Endometrium (tissue), 2 donors: ENCODE measurements at regions not wholly inside any gene's neighbourhood (a gene's known extent, or its start where the extent isn't known, plus 50 kb on each side); places are given as distances from the start of the nearest gene placed in this dataset.
"Not testable (repeated sequence)": the region's sequence is repeated elsewhere in the genome, so short reads cannot be mapped to it uniquely, and the experiment has no call there.

Experiments used
- FAIRE-seq: peaks from 2 replicates; lab custom pipeline; 2012; peaks lifted over from hg19 to GRCh38; lab: Jason Lieb, UNC
- donor health status: control.
- donor health status: control.

DNA sequence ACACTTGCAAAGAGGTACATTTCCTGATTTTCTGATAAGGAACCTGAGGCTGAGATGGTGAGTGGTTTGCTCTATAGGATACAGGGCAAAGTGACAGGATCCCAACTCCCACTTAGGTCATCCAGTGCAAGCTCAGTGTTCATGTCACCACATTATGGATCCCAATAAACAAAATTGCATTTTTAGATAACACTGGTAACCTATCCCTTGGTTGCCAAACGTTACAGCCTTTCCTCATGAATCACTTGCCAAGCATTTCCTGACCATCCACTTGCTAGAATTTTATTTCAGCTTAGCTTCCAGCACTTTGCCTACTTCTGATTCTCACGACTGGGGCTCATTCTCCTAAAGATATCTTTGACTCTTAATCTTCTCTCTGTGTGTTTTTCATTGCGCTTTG is 131.4 kb upstream of the ODAD2 start:
- FAIRE-seq: no peak

DNA sequence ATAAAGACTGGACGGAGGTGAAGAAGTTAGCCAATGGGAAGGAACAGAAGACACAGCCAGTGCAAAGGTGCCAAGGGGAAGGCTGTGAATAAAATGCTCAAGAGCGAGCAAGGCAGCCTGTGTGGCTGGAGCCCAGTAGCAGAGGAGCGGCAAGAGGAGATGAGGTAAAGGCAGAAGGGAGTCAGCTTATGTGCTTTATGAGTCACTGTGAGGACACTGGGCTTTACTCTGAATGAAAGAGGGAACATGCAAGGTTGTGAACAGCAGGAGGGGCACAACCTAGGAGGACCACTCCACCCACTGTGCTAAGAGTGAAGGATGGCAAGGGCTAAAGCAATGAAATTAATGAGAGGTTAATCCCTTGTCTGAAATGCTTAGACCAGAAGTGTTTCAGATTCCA is 129.0 kb upstream of the ODAD2 start:
- FAIRE-seq: no peak

DNA sequence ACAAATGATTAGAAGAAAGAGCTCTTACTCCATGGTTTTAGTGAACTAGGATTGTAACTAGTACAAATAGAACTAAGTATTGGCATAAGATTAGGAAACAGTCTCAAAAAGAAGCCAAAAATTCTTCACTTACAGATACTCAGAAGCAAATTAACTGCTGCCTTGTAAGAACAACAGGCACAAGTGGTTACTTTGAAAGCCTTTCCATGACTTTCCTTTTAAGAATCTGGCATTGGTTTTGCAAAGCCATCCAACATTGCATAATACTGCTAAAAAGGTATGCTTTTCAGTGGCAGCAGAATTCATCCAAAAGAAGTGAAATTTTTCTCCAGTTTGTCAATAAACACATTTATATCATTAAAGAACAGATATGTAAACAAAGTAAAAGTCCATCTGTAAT is 126.8 kb upstream of the ODAD2 start:
- no peak for FAIRE-seq

DNA sequence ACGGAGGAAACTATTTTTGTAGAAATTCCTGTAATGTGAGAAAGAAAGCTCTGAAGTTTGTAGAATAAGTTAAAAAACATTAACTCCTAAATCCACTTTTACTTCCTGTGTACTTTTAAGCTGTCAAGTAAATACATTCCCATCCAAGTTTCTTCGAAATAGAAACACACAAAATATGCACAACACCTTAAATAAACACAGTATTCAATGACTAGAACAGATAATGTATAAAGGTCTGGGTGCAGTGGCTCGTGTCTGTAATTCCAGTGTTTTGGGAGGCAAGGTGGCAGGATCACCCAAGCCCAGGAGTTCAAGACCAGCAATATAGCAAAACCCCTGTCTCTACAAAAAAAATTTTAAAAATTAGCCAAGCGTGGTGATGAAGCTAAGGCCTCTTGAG is 121.9 kb upstream of the ODAD2 start:
- FAIRE-seq: no peak

DNA sequence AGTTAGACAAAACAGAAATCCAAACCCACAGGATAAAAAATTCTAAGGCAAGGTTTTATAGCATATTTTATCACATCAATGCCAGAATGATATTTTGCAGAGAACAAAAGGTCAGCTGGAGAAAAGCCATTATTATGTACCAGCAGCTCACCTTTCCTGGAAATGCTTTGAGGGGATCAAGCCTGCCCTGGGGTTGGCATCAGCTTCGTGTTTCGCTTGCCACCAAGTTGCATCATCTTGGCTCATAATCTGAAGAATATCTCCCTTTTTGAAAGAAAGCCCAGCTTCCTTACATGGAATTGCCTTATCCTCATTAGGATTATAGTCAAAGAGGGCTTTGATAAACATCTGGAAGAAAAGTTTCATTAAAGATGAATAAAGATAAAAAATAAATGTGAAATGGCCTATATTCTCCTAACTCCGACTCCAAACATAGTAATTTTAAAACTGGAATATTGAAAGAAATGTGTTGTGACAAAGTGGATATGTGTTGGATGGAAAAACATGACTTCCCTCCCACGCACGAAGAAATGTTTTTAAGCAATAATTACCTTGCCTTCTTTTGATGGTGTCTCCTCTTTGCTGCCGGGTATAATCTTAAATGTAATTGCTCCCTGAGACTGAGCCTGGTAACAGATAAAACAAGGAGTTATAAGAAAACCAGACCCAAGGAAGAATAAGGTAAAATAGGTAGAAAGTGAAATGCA is 121.3 kb upstream of the ODAD2 start:
- FAIRE-seq: no peak

DNA sequence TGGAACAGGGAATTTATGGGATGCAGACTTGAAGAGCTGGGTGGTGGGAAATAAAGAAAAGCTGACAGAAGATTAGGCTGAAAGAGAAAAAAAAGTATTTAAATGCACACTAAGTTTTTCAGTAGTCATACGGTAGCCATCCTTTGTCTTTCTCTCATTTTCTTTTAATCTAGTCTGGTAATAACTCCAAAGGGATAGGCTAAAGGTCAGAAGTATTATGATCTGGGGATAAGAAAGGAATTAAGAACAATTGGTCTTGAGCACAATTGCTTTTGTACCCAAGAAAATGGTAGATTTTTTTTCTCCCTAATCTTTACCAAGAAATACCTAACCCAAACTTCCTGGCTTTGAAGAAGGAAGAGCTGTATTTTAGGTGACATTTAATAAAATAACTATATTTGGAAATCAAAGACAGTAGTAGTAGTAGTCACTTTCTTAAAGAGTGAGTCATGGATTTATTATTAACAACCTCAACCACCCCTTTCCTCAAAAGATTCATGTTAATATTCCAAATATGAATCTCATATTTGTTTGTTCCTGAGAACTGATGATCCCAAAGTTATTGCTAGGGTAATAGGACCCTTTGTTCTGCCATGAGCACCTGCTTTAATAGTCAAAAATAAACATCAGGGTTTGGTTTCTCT is 120.2 kb upstream of the ODAD2 start:
- no peak for FAIRE-seq

DNA sequence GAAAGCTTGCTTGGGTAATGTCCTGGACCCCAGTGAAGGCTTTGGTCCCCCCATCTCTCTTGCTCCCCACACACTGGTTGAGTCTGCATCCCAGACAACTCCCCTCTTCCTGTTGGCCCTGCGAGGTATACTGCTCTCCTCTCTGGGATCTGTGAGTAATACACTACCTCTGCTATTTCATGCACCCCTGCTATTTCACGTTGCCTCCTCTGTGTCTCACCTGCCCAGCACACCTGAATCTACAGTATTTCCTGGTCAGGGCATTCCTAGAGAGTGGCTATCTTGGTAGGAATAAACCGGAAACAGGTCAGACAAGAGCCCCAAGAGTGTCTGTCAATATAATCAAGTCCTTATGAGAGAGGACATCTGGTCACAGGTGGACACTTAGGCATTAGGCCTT is 114.3 kb upstream of the ODAD2 start:
- FAIRE-seq: no peak

DNA sequence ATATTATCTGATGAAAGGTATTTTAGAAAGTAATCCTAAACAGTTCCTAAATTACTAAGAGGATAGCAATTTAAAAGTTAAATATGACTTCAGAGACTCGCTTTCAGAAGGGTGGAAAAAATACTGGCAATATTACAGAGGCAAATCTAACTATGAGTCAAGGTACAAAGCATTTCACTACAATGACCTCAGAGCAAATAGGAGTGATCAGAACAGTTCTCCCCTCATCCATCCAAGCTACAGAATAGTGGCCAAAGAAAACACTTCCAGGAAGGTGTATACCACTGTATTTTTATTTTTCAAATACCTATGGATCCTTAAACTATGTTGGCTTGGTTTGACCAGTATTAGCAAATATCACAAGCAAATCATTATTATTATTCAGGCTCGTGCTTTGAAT is 112.8 kb upstream of the ODAD2 start:
- no peak for FAIRE-seq

DNA sequence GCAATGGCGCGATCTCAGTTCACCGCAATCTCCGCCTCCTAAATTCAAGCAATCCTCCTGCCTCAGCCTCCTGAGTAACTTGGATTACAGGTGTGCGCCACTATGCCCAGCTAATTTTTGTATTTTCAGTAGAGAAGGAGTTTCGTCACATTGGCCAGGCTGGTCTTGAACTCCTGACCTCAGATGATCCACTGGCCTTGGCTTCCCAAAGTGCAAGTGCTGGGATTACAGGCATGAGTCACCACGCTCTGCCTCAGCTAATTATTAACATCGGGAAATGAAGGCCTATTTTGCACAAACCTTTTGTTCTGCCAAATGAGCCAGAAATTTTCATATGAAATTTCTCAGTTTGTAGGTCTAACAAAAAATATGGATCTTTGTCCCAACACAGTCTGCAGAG is 106.7 kb upstream of the ODAD2 start:
- no peak for FAIRE-seq

DNA sequence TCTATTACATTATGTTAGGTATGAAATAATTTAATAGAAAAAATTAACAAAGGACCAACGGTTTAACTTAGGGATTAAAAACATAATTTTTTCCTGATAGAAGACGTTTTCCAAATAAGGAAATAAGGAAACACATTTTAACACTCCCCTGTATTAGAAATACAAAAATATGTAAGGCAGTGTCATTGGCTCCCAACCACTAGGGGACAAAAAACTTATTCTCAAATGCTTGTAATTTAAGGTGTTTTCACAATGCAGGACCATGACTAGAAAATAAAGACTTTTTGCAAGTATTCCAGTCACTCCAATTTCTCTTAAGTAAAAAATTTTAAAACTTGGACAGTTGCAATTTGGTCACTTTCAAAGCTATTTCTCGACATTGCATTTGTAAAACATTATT is 98.8 kb upstream of the ODAD2 start:
- no peak for FAIRE-seq

DNA sequence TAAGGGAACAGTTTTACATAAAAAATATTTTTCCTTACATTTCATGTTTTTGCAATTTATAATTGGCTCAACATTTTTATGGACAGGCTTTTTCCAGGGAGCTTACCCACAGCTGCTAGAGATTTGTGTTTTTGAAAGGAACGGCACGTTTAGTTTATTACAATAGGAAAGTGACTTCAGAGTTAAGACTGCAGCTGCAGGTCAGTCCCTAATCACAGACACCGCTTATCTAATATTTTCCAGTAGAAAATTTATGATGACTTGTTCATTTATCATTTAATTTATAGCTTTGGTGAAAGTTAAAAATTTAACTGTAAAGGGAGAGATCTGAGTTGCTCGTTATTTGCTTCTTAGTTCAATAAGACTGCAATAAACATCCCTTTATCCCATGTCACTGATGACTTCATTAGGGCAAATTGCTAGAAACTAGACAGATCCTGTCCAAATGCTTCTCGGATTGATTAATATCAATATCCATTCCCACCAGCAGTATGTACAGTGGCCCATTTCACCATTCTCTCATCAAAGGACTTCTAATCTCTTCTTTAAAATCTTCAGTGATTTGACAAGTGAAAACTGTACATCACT is 97.0 kb upstream of the ODAD2 start:
- no peak for FAIRE-seq

DNA sequence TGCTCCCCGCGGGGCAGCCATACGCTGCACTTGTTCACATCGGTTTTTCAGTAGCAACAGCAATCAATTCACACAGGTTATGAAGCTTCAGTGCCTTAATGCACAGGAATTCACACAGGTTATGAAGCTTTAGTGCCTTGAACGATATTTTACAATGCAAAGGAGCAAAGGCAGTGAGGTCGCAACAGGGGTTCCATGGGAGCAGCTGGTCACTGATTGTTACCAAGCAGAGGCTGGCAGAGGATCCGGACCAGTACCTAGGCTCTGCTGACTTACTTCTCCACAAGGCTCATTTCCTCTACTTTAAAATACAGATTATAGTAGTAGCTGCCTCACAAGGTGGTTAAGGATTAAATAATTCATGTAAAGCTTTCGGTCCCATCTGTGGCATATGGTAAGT is 95.2 kb upstream of the ODAD2 start:
- FAIRE-seq: no peak

DNA sequence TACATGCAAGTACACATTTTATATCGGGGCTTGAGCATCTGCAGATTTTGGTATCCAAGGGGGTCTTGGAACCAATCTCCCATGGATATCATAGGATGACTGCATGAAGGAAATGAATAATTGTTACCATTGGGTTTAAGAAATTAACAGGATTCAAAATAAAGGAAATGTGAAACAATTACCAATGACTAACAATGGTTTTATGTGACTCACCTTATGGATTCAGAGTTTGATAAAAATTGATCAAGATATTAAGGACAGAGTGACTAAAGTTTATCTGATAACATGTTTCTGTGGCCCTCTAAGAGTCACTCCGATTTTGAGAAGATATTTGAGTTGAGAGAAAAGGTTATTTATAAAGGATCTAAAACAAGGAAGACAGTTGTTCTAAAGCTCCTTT is 93.0 kb upstream of the ODAD2 start:
- FAIRE-seq: no peak

DNA sequence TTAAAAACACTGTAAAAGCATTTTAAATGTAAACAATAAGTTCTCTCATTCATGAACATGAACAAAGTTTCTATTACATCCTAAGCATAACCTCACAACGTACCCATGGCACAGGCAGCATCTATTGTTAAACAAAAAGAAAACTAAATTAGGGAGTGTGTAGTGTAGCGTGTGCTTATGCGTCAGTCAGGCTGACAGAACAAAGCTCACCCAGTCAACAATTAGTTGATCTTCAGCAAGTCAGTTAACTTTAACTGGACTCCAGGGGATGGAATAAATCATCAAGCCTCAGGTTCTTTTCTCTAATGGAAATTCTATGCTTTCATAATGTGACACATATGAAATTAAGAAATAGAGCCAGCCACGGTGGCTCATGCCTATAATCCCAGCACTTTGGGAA is 91.6 kb upstream of the ODAD2 start:
- no peak for FAIRE-seq

DNA sequence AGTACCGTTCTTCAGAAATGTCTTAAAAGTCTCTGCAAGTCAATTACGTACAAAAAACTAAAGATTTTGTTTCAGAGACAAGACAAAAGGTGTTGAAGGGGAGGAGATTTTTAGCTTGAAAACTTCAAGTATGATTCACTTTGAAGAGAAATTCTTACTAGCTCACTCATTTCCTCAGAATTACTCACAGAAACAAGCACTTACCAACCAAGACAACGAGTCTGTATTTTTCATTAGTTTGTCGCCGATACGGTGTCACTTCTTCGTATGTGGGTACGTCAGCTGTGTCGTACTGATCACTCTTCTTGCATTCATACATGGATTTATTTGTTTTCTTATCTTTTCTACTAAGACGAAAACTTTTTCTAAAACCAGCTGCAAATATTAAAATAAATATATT is 90.6 kb upstream of the ODAD2 start:
- no peak for FAIRE-seq

DNA sequence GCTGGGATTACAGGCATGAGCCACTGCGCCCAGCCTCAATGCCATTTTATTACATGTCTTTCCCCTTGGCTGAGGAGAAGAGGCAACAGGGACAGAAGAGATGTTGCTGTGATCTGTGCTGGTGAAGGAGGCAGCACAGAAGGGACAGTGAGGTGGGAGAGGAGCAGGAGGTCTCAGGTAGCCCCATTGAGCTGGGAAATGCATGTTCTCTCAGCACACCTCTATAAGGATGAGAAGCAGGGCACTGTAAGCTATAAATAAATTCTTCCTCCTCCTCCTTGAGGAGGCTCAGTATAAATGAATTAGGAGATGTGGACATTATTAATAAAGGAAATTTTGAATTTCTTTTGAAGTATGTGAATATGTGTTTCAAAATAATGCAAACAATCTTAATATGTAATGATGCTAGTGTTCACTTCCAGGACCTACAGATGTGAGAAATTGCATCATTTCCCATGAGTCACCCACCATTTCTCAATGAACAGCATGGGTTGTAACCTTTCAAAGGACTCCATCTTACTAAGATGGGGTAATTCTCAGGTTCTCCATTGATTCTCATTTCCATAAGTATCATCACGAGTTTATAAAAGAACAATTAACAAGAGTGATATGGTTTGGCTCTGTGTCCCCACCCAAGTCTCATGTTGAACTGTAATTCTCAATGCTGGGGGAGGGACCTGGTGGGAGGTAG is 88.9 kb upstream of the ODAD2 start:
- FAIRE-seq: no peak

DNA sequence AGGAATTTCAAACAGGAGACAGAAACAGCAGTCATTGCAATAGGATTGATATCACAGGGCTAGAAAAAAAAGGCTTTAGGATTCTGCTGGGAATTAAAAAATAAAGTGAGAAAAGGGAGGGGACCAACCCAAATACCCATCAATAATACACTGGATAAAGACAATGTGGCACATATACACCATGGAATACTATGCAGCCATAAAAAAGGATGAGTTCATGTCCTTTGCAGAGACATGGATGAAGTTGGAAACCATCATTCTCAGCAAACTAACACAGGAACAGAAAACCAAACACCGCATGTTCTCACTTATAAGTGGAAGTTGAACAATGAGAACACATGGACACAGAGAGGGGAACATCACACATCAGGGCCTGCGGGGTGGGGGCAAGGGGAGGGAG is 86.9 kb upstream of the ODAD2 start:
- not testable (repeated sequence) for FAIRE-seq

DNA sequence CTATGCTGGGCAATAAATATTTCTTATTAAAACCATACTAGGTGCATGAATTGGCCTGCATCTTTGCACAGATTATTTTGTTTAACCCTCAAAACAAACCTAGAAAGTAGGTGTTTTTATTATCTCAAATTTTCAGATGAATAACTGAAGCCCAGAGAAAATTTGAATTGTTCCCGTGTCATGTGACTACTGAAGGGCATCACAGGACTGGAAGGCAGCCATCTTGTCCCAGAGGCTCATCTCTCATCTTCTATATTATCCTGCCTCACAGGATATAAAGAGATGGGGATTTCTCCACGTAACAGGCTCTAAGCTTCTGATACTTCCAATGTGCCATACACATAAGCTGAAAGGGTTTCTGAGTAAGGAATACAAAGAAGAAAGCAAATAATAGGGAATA is 84.0 kb upstream of the ODAD2 start:
- no peak for FAIRE-seq

DNA sequence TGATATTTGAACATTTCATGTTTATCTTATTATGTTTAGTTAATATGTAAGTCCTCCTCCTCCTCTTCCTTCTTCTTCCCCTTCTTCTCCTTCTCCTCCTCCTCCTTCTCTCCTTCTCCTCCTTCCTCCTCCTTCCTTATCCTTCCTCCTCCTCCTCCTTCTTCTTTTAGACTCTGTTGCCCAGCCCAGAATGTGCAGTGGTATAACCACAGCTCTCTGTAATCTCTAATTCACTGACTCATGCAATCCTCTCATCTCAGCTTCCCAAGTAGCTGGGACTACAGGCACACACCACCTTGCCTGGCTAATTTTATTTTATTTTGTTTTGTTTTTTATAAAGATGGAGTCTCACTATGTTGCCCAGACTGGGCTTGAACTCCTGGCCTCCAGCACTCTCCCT is 83.4 kb upstream of the ODAD2 start:
- FAIRE-seq: no peak

DNA sequence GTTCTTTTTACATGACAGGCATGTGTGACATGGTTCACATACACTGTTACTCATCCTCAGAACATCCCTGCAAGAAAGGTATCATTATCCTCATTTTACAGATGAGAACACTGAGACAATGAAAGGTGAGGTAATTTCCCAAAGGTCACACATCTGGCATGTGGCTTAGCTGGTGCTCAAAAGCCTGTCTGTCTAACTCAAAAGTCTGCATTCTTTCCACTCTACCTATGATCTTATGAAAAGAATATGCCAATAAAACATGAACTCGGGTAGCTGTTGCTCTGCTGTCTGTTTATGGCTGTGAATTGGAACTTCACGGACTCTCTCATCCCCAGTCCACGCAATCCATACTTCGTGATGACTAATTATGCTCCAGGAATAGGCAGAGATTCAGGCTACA is 79.0 kb upstream of the ODAD2 start:
- no peak for FAIRE-seq

DNA sequence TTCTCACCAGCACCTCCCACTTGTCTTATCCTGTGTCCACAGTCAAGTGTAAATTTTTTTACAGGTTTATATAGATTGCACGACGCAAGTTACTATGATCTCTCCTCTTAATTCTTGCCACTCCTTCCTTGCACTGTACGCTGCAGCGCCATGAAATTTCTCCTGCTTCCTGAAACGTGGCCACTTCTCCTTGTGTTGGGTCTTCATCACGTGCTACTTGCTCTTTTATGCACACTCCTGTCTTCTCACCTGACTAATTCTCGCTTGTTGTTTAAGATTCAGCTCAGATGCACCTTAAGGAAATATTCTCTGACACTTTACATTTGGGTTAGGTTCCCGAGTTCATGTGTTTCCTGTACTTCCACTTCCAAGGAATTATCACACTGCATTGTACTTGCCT is 76.5 kb upstream of the ODAD2 start:
- FAIRE-seq: no peak

DNA sequence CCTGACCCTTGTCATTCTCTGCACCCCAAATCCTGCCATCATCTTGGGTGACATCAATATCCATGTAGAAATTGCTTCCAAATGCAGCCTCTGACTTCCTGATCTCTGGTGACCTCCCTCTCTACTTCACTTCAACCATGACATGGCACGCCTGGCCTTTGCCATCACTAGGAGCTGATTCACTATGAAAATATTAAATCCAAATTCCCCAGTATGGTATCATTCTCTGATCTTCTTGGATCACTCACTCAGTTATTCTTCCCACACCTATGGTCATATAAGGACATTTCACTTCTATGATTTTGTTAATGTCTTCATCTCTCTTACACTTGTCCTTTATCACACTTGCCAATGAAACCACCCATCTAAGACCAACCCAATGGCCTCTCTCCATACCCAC is 73.7 kb upstream of the ODAD2 start:
- FAIRE-seq: no peak

DNA sequence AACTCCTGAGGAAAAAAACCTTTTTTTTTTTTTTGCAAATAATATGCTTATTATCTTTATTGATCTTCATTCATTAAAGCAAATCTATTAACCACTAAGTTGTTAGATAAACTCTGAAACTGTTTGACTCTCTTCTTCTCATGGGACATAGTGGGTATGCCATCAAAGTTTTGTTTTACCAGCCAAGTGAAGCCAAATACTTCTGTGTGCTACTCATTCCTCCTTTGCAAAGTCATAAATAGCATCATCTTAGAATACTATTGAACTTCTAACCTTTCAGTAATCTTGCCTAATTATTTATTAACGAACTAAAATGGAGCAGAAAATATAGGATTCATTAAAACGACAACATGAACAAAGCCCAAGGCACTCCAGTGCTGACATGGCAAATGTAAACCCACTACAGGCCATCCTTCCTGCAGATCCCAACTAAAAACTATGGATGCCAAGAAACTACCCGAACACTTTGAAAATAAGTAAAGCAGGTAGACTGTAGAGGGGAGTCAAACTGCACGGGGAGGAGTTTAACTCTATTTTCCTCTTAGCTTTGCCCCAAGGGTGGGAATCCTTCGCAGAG is 61.2 kb upstream of the ODAD2 start:
- no peak for FAIRE-seq
